PC-3 (cell line): ENCODE measurements at regions not wholly inside any gene's neighbourhood (a gene's known extent, or its start where the extent isn't known, plus 50 kb on each side); places are given as distances from the start of the nearest gene placed in this dataset.

Source experiments
- ATAC-seq: fragments of 200-7000 bp; cut with Tn5 transposase; 2 replicates; pipeline ENCODE4 v1.9.1; 2020; ENCODE audit warnings: mild to moderate bottlenecking, moderate library complexity
- BruUV-seq: library from RNA; stranded (reverse); fragments of 400-500 nt; replicated peaks from 2 replicates; lab custom pipeline; 2021; lab: Mats Ljungman, UMichigan
- CTCF ChIA-PET: fragments of 300-600 bp; sonication (Branson Sonifier 250); formaldehyde crosslinking; loops from one replicate; lab custom pipeline; 2022; ENCODE audit warnings: antibody characterized with exemption; lab: Charles Lee
- POLR2A ChIA-PET: fragments of 300-600 bp; sonication (Branson Sonifier 250); formaldehyde crosslinking; loops from one replicate; lab custom pipeline; 2022; ENCODE audit warnings: antibody characterized with exemption; ENCODE audit not compliant: unreplicated experiment; lab: Charles Lee
- DNase-seq: peaks from one replicate; pipeline ENCODE4 v3.0.0-alpha.2; 2015
- H2AFZ ChIP-seq: fragments of 300-600 bp; sonication (generic); 2 replicates; pipeline ENCODE4 v1.6.0; 2016; ENCODE audit warnings: antibody characterized with exemption, low read length
- H3F3A ChIP-seq: fragments of 300-600 bp; sonication (generic); one replicate; pipeline ENCODE4 v1.6.0; 2017; ENCODE audit warnings: antibody characterized with exemption, low read length, control low read depth, mild to moderate bottlenecking; ENCODE audit not compliant: unreplicated experiment
- H3K27ac ChIP-seq: fragments of 300-600 bp; sonication (generic); 2 replicates; pipeline ENCODE4 v1.5.1; 2016; ENCODE audit warnings: mild to moderate bottlenecking, low read length
- H3K27me3 ChIP-seq: fragments of 300-600 bp; sonication (generic); 2 replicates; pipeline ENCODE4 v1.6.1; 2016; ENCODE audit warnings: low read length, mixed read lengths
- H3K36me3 ChIP-seq: fragments of 300-600 bp; sonication (generic); 2 replicates; pipeline ENCODE4 v1.6.1; 2016; ENCODE audit warnings: low read depth, mixed run types, low read length, mixed read lengths
- H3K4me1 ChIP-seq: fragments of 300-600 bp; sonication (generic); 2 replicates; pipeline ENCODE4 v1.5.1; 2016; ENCODE audit warnings: low read length; ENCODE audit not compliant: insufficient read depth
- H3K4me2 ChIP-seq: fragments of 300-600 bp; sonication (generic); 2 replicates; pipeline ENCODE4 v1.6.0; 2016; ENCODE audit warnings: low read length
- H3K4me3 ChIP-seq: fragments of 300-600 bp; sonication (generic); 2 replicates; pipeline ENCODE4 v1.5.1; 2016; ENCODE audit warnings: mild to moderate bottlenecking, low read length, mixed read lengths
- H3K79me2 ChIP-seq: fragments of 300-600 bp; sonication (generic); 2 replicates; pipeline ENCODE4 v1.6.1; 2017; ENCODE audit warnings: low read length, mixed read lengths
- H3K9ac ChIP-seq: fragments of 300-600 bp; sonication (generic); 2 replicates; pipeline ENCODE4 v1.6.0; 2016; ENCODE audit warnings: mild to moderate bottlenecking, low read length
- H3K9me2 ChIP-seq: fragments of 300-600 bp; sonication (generic); replicated peaks from 2 replicates; pipeline ENCODE4 v1.6.1; 2016; ENCODE audit warnings: mixed run types, low read length, mixed read lengths
- H3K9me3 ChIP-seq: fragments of 300-600 bp; sonication (generic); 2 replicates; pipeline ENCODE4 v1.6.1; 2016; ENCODE audit warnings: low read length, mixed read lengths
- H4K20me1 ChIP-seq: fragments of 300-600 bp; sonication (generic); 2 replicates; pipeline ENCODE4 v1.6.1; 2016; ENCODE audit warnings: low read length, mixed read lengths
- CTCF ChIP-seq: fragments of 300-600 bp; sonication (generic); conservative IDR thresholded peaks from 2 replicates; pipeline ENCODE4 v1.5.1; 2017; ENCODE audit warnings: antibody characterized with exemption, low read depth, mild to moderate bottlenecking, low read length
- EZH2 ChIP-seq: fragments of 300-600 bp; sonication (generic); IDR thresholded peaks from one replicate; pipeline ENCODE4 v1.6.1; 2017; ENCODE audit warnings: antibody characterized with exemption, mild to moderate bottlenecking, low read length; ENCODE audit not compliant: unreplicated experiment
- EZH2phosphoT487 ChIP-seq: fragments of 300-600 bp; sonication (generic); IDR thresholded peaks from 2 replicates; pipeline ENCODE4 v1.6.1; 2018; ENCODE audit warnings: mild to moderate bottlenecking, antibody characterized with exemption, low read length, borderline replicate concordance
- intact Hi-C: fragments of 100-400 bp; cut with micrococcal nuclease; formaldehyde crosslinking; loops from 2 replicates; pipeline ENCODE4 v1.9.0; 2023

- DNase-seq (no peak), ATAC-seq (no peak)
- no TSS peak for BruUV-seq
- Histone ChIP-seq H3K9me3 (no peaks in the 10 kb centered on the region), H3K79me2 (no peaks in the 10 kb centered on the region), H3K9ac (no peak overlapping the region), H2AFZ (no peak overlapping the region), H3K4me2 (no peak overlapping the region), H3K4me1 (no peaks in the 10 kb centered on the region), H3K4me3 (no peak overlapping the region), H3K9me2 (no peaks in the 10 kb centered on the region), H3K36me3 (no peaks in the 10 kb centered on the region), H3K27ac (no peak overlapping the region), H4K20me1 (no peaks in the 10 kb centered on the region), H3K27me3 (no peaks in the 10 kb centered on the region), H3F3A (no peaks in the 10 kb centered on the region)
- ChIA-PET POLR2A (no interaction called here), CTCF (no interaction called here)
- intact Hi-C loops, result no loop called here
- no peak for TF ChIP-seq EZH2
- no peak for TF ChIP-seq CTCF
- no peak for TF ChIP-seq EZH2phosphoT487
These were observed 632.9 kb downstream of the ARL4A start for GRCh38 chr7:13320333-13320732.

GRCh38 chr7:13321316-13321715 lies 633.9 kb downstream of the ARL4A start:
- POLR2A ChIA-PET, result no interaction called here
- Histone ChIP-seq H3K4me3 (no peak overlapping the region), H3K4me2 (no peak overlapping the region), H3K27ac (no peak overlapping the region), H4K20me1 (no peaks in the 10 kb centered on the region), H3K9me2 (no peaks in the 10 kb centered on the region), H3K27me3 (no peaks in the 10 kb centered on the region), H3K4me1 (no peaks in the 10 kb centered on the region), H2AFZ (no peak overlapping the region), H3K36me3 (no peaks in the 10 kb centered on the region), H3F3A (no peaks in the 10 kb centered on the region), H3K9me3 (no peaks in the 10 kb centered on the region), H3K79me2 (no peaks in the 10 kb centered on the region), H3K9ac (no peak overlapping the region)
- CTCF ChIA-PET, result no interaction called here
- intact Hi-C loops, result no loop called here
- no peak for TF ChIP-seq CTCF
- no peak for TF ChIP-seq EZH2
- no peak for TF ChIP-seq EZH2phosphoT487
- no peak for ATAC-seq
- DNase-seq, result no peak
- BruUV-seq, result no TSS peak

GRCh38 chr7:13322126-13322525 lies 634.7 kb downstream of the ARL4A start:
- no peaks in the 10 kb centered on the region for H3K79me2 ChIP-seq
- no peaks in the 10 kb centered on the region for H3K9me3 ChIP-seq
- ChIA-PET CTCF (no interaction called here), POLR2A (no interaction called here)
- no peak overlapping the region for H3K9ac ChIP-seq
- no TSS peak for BruUV-seq
- no peaks in the 10 kb centered on the region for H3K27me3 ChIP-seq
- intact Hi-C loops, result no loop called here
- TF ChIP-seq EZH2 (no peak), CTCF (no peak), EZH2phosphoT487 (no peak)
- H2AFZ ChIP-seq, result no peak overlapping the region
- H3K4me2 ChIP-seq, result no peak overlapping the region
- H3K27ac ChIP-seq, result no peak overlapping the region
- H3F3A ChIP-seq, result no peaks in the 10 kb centered on the region
- ATAC-seq (no peak), DNase-seq (no peak)
- no peaks in the 10 kb centered on the region for H3K9me2 ChIP-seq
- no peaks in the 10 kb centered on the region for H3K36me3 ChIP-seq
- H3K4me1 ChIP-seq, result no peaks in the 10 kb centered on the region
- no peaks in the 10 kb centered on the region for H4K20me1 ChIP-seq
- H3K4me3 ChIP-seq, result no peak overlapping the region
